ENCODE measurements at regions not wholly inside any gene's neighbourhood (a gene's known extent, or its start where the extent isn't known, plus 50 kb on each side); places are given as distances from the start of the nearest gene placed in this dataset.

DNA sequence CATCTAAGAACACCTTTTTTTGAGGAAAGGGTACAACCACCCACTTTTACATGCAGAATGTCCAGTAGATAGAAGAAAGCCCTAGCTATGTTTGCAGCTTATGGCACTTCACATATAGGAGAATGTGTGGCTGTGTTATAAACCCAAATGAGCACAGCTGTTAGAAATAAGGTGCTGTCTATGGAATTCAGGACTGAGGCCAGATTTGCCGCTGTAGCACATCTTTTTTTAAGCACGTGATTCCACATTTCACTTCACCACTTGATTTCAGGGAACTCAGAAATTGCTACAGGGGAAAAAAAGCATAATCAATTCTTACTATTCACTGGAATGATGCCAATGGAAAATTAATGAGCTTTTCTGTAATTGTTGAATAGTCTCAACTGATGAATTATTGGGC, 147.2 kb upstream of the ADAMTS5 start:
- POLR2A ChIA-PET = no interaction called here

DNA sequence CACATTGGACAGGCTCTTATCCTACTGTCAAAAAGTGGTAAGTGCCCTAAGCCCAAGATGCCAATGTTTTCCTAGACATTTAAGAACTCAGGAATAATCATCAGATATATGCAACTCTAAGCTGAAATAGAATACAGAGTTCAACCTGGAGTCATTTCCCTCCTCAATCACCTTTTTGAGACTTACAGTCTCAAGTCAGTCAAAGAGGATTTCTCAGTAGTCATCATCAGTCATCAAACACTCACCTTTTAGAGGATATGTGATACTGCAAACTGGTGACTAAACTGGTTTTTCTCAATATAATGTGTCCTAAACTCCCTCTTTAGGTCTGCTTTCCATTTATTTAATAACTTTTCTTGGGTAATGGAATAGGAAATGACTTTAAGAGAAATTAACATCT, 145.3 kb upstream of the ADAMTS5 start:
- TF ChIP-seq CTCF (IDR thresholded peaks at IDR 0.05; ENCODE audit: unreplicated experiment) = no peak
- ChIA-PET CTCF (interaction anchor here (0.7 kb wide), 1 partner anchor 46 kb away, joined by 3 read pairs; no protein-coding TSS in a partner anchor), POLR2A (no interaction called here)
- Mint-ChIP-seq H3K9me3 (ENCODE audit: unreplicated experiment) (no peaks in the 10 kb centered on the region), H3K4me3 (ENCODE audit: unreplicated experiment) (no peak overlapping the region), H3K36me3 (ENCODE audit: insufficient read depth, unreplicated experiment) (peaks cover 6% of the 10 kb centered on the region), H3K27me3 (ENCODE audit: insufficient read depth, unreplicated experiment) (no peaks in the 10 kb centered on the region), H3K27ac (ENCODE audit: low read depth, unreplicated experiment) (no peak overlapping the region), H3K4me1 (ENCODE audit: insufficient read depth, unreplicated experiment) (peaks cover 5% of the 10 kb centered on the region)
- no TSS peak for BruUV-seq (replicated peaks)
- intact Hi-C loops (cut with micrococcal nuclease) = no loop called here
- no peak for DNase-seq (ENCODE audit: unreplicated experiment)

More for the DNA sequence above, 147.2 kb upstream of the ADAMTS5 start:
- no peak for DNase-seq (ENCODE audit: unreplicated experiment)
- CTCF ChIA-PET = no interaction called here
- Mint-ChIP-seq H3K27me3 (ENCODE audit: insufficient read depth, unreplicated experiment) (no peaks in the 10 kb centered on the region), H3K27ac (ENCODE audit: low read depth, unreplicated experiment) (no peak overlapping the region), H3K9me3 (ENCODE audit: unreplicated experiment) (no peaks in the 10 kb centered on the region), H3K4me1 (ENCODE audit: insufficient read depth, unreplicated experiment) (peaks cover 5% of the 10 kb centered on the region), H3K36me3 (ENCODE audit: insufficient read depth, unreplicated experiment) (peaks cover 6% of the 10 kb centered on the region), H3K4me3 (ENCODE audit: unreplicated experiment) (no peak overlapping the region)
- no peak for TF ChIP-seq CTCF (IDR thresholded peaks at IDR 0.05; ENCODE audit: unreplicated experiment)
- intact Hi-C loops (cut with micrococcal nuclease) = no loop called here
- BruUV-seq (replicated peaks) = no TSS peak

GRCh38 chr21:27110956-27111355, 144.1 kb upstream of the ADAMTS5 start:
- H3K27ac Mint-ChIP-seq (ENCODE audit: low read depth, unreplicated experiment) = no peak overlapping the region
- H3K27me3 Mint-ChIP-seq (ENCODE audit: insufficient read depth, unreplicated experiment) = no peaks in the 10 kb centered on the region
- BruUV-seq (replicated peaks) = no TSS peak
- no peaks in the 10 kb centered on the region for H3K9me3 Mint-ChIP-seq (ENCODE audit: unreplicated experiment)
- H3K4me1 Mint-ChIP-seq (ENCODE audit: insufficient read depth, unreplicated experiment) = peaks cover 7% of the 10 kb centered on the region
- H3K4me3 Mint-ChIP-seq (ENCODE audit: unreplicated experiment) = no peak overlapping the region
- H3K36me3 Mint-ChIP-seq (ENCODE audit: insufficient read depth, unreplicated experiment) = peaks cover 6% of the 10 kb centered on the region
- intact Hi-C loops (cut with micrococcal nuclease) = no loop called here
- ChIA-PET POLR2A (interaction anchor here (0.7 to 1.3 kb wide), 3 partner anchors 9 to 53 kb away, joined by 3 read pairs; no protein-coding TSS in a partner anchor), CTCF (no interaction called here)
- no peak for TF ChIP-seq CTCF (IDR thresholded peaks at IDR 0.05; ENCODE audit: unreplicated experiment)
- DNase-seq (ENCODE audit: unreplicated experiment) = no peak

- no TSS peak for BruUV-seq (replicated peaks)
- no peak for TF ChIP-seq CTCF (IDR thresholded peaks at IDR 0.05; ENCODE audit: unreplicated experiment)
- peaks cover 6% of the 10 kb centered on the region for H3K36me3 Mint-ChIP-seq (ENCODE audit: insufficient read depth, unreplicated experiment)
- ChIA-PET POLR2A (no interaction called here), CTCF (no interaction called here)
- H3K4me3 Mint-ChIP-seq (ENCODE audit: unreplicated experiment) = no peak overlapping the region
- no peaks in the 10 kb centered on the region for H3K9me3 Mint-ChIP-seq (ENCODE audit: unreplicated experiment)
- DNase-seq (ENCODE audit: unreplicated experiment) = no peak
- no peak overlapping the region for H3K27ac Mint-ChIP-seq (ENCODE audit: low read depth, unreplicated experiment)
- intact Hi-C loops (cut with micrococcal nuclease) = no loop called here
- H3K27me3 Mint-ChIP-seq (ENCODE audit: insufficient read depth, unreplicated experiment) = no peaks in the 10 kb centered on the region
- H3K4me1 Mint-ChIP-seq (ENCODE audit: insufficient read depth, unreplicated experiment) = peaks cover 15% of the 10 kb centered on the region
These were observed 141.8 kb upstream of the ADAMTS5 start for GRCh38 chr21:27108701-27109100.

Data from MCF 10A (cell line).